HG03439 (cell line): ENCODE measurements at regions not wholly inside any gene's neighbourhood (a gene's known extent, or its start where the extent isn't known, plus 50 kb on each side); places are given as distances from the start of the nearest gene placed in this dataset.

Experiments used
- ATAC-seq: cut with Tn5 transposase; IDR thresholded peaks from one replicate; pipeline ENCODE4 v1.9.1; 2021; ENCODE audit warnings: mild to moderate bottlenecking, moderate library complexity; ENCODE audit not compliant: unreplicated experiment

- ATAC-seq = no peak
These were observed 346.1 kb downstream of the ZIC1 start for GRCh38 chr3:147755310-147755709.

DNA sequence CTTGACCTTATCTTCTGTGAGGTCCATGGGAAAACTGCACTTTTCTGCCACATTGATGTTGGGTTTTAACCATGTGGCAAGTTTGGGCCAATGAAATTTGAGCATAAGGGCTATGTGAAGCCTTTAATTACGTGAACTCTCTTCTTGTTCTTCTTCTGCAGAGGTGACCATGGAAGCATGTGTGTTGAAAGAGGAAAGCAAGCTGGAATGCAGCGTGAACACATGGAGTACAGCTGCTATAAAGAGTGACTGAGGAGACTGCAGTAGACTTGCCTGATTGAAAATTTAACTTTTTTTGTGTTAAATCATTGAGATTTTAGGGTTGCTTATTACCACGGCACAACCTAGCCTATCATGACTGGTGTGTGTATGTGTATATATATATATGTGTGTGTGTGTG lies 347.3 kb downstream of the ZIC1 start:
- ATAC-seq = no peak

GRCh38 chr3:147757866-147758265 lies 348.7 kb downstream of the ZIC1 start:
- no peak for ATAC-seq

GRCh38 chr3:147758771-147759170 lies 349.6 kb downstream of the ZIC1 start:
- no peak for ATAC-seq

DNA sequence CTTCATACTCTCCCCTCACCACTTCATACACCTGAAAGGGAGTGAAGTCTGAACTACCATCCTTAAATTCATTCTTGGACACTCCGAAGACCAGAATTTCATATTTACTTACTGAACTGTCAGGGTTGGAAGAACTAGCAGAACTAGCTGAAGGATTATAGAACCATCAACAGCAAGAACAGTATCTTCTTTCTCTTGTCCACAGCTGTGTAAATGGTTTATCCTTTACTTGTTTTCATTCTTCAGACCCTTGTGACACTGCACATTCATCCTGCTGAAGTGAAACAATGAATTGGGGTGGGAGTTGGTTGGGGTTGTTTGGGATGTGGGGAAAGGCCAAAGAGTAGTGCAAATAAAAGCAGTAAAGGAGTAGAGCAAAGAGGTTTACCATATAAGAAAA lies 350.9 kb downstream of the ZIC1 start:
- no peak for ATAC-seq

GRCh38 chr3:147760941-147761340 lies 351.8 kb downstream of the ZIC1 start:
- no peak for ATAC-seq

- no peak for ATAC-seq
These were observed 364.0 kb downstream of the ZIC1 start for GRCh38 chr3:147773116-147773630.

DNA sequence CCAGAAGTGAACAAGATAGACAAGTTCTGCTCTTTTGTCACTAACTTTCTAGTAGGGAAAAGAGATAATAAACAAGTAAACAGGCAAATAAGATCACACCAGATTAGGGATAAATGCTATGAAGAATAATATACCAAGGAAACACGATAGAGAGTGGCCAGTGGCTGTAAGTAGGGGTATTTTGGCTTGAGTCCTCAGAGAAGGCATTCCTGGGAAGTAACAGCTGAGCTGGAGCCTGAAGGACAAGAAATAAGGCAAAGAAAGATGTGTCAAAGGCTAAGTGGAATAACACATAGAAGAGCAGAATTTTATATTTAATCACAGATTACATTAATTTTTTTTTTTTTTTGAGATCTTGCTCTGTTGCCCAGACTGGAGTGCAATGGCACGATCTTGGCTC lies 366.2 kb downstream of the ZIC1 start:
- ATAC-seq = no peak

- ATAC-seq = no peak
These were observed 366.8 kb downstream of the ZIC1 start for GRCh38 chr3:147775816-147776530.

- no peak for ATAC-seq
These were observed 384.7 kb downstream of the ZIC1 start for GRCh38 chr3:147793841-147794240.

DNA sequence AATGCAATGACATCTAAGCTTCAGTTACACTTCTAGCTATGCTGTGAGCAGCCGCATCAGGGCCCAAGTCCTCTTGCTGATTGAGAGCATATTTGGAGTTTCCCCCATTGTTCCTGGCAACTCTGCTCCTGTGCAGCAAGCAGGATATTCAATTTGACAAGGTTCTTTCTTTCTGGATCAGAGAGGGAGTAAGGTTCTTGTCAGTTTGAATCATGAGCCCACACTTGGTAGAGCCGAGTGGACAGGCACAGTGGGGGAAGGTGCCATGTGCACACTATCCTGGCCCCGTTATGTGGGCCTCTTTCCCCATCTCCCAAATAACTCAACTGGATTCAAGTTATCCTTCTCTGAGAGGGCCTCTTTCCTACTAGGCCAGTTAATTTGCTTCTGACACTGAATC lies 385.4 kb downstream of the ZIC1 start:
- no peak for ATAC-seq

- ATAC-seq = no peak
These were observed 386.3 kb downstream of the ZIC1 start for GRCh38 chr3:147795418-147795817.

DNA sequence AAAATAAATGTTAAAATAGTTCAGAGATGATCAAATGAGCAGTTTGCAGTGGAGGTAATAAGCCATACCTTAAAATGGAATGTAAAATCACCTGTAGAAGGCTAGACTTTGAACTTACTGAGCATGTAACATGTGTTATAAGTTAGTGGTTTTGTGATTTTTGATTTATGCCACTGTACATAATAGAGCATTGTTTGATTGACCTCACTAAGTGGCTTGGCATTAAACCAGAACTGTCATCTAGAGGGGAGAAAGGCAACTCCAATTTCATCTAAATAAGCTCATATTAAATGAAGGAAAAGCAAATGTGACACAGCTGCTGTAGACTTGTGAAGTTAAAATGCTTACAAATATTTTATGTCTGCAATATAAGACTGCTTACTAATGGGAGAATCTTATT lies 387.9 kb downstream of the ZIC1 start:
- ATAC-seq = no peak

GRCh38 chr3:147799601-147800000 lies 390.4 kb downstream of the ZIC1 start:
- ATAC-seq = no peak

GRCh38 chr3:147807776-147808175 lies 398.6 kb downstream of the ZIC1 start:
- ATAC-seq = no peak

- no peak for ATAC-seq
These were observed 400.0 kb downstream of the ZIC1 start for GRCh38 chr3:147809206-147809605.

GRCh38 chr3:147812186-147812911 lies 403.2 kb downstream of the ZIC1 start:
- ATAC-seq = no peak

DNA sequence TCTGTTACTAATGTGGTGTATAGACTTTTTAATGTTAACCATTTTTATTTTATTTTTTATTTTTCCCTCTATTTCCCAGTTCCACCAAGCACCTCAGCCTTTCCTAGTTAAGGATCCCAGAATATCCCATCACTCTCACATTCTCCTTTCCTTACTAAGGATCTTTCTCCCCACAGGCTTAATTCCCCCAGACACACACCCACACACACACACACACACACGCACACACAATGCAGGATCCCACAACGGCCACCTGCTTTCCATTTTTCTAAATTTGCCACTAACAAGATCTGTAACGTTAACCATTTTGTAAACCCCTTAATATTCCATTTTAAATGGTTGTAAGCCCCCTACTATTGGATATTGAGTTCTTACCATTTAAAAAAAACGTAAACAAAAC lies 404.1 kb downstream of the ZIC1 start:
- ATAC-seq = no peak

DNA sequence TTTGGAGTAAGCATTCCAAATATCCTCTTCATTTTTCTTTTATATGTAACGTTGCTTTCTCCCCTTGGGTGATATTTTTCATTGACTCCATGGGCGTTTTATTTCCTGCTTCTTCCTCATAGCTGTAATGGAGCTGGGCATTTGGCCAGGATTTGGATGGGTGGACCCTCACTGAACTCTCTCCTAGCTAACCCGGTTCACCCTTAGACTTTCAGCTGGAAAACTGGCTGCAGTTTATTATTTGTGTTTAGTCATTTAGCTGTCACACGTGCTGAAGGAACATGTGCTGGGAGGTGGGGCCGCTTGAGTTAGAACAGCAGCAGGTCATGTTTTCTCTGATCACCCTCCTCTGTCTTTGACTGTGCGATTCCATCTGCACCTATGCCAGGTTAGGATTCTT lies 407.6 kb downstream of the ZIC1 start:
- no peak for ATAC-seq

GRCh38 chr3:147832611-147833010 lies 423.4 kb downstream of the ZIC1 start:
- ATAC-seq = no peak

GRCh38 chr3:147836330-147836729 lies 427.2 kb downstream of the ZIC1 start:
- no peak for ATAC-seq

GRCh38 chr3:147838652-147839051 lies 429.5 kb downstream of the ZIC1 start:
- no peak for ATAC-seq
